Vagina (tissue), 2 donors: ENCODE measurements at regions not wholly inside any gene's neighbourhood (a gene's known extent, or its start where the extent isn't known, plus 50 kb on each side); places are given as distances from the start of the nearest gene placed in this dataset.

Experiments used
- DNase-seq, 2 donors: peaks; one replicate each; pipeline ENCODE4 v3.0.0-alpha.2; 2017; ENCODE audit errors: extremely low spot score in 2 of 2
- H3K27ac ChIP-seq: fragments of 200-600 bp; sonication (generic); one replicate; pipeline ENCODE4 v1.5.1; 2019
- H3K27me3 ChIP-seq: fragments of 200-600 bp; sonication (generic); one replicate; pipeline ENCODE4 v1.5.1; 2019
- H3K36me3 ChIP-seq, 2 donors: fragments of 200-600 bp; sonication (generic); one replicate each; pipeline ENCODE4 v1.5.1; 2017 to 2019
- H3K4me1 ChIP-seq: fragments of 200-600 bp; sonication (generic); one replicate; pipeline ENCODE4 v1.5.1; 2019
- H3K4me3 ChIP-seq, 2 donors: fragments of 200-600 bp; sonication (generic); 1 replicate in 1 of 2; 2 replicates in 1 of 2; pipeline ENCODE4 v1.5.1; 2016 to 2019
- H3K9me3 ChIP-seq: fragments of 200-600 bp; sonication (generic); one replicate; pipeline ENCODE4 v1.5.1; 2019
- POLR2A ChIP-seq, 2 donors: fragments of 450-650 bp; IDR thresholded peaks; one replicate each; pipeline ENCODE4 v1.6.1; 2017; ENCODE audit warnings: antibody characterized with exemption in 2 of 2, mild to moderate bottlenecking in 2 of 2, moderate library complexity in 2 of 2
- POLR2AphosphoS5 ChIP-seq, 2 donors: sonication (generic); formaldehyde crosslinking; IDR thresholded peaks; one replicate each; pipeline ENCODE4 v1.9.0; 2017; ENCODE audit warnings: antibody characterized with exemption in 2 of 2, mild to moderate bottlenecking in 2 of 2, low read depth in 1 of 2; ENCODE audit not compliant: insufficient read depth in 1 of 2
- intact Hi-C: fragments of 100-400 bp; cut with DNase I; formaldehyde crosslinking; loops from one replicate; pipeline ENCODE4 v1.15.1; 2023
- TF ChIP-seq, protein P1 (sequence below), 3 experiments: fragments of 450-650 bp in 2 of 3; fragments of 200-600 bp in 1 of 3; sonication (generic) in 1 of 3; IDR thresholded peaks; one replicate each; pipeline ENCODE4 v1.5.1; 2017 to 2019; ENCODE audit warnings: antibody characterized with exemption in 3 of 3, mild to moderate bottlenecking in 2 of 3, moderate library complexity in 2 of 3

DNA sequence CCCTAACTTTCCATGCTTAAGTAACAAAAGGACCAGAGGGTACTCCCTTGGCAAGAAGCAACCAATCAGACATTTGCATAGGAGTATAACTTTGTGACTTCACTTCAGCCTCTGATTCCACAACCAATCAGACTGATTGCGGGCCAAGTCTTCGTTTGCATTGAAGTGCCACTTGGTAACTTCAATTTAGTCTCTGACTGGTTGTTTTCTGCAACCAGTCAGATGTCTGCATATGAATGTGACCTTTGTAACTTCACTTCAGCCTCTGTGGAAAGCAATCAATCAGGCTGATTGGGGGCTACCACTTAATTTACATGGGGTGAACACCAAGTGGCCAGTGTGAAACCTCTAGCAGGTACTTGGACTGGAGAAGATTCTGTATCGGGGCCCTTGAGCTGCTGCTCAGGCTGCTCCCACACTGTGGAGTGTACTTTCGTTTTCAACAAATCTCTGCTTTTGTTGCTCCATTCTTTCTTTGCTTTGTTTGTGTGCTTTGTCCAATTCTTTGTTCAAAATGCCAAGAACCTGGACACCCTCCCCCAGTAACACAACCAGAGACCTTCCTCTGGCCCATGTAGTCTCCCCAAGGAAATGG is 241.5 kb downstream of the ACKR3 start:
- TF ChIP-seq POLR2AphosphoS5 (IDR thresholded peaks at IDR 0.05; ENCODE audit: insufficient read depth in 1 of 2, low read depth in 1 of 2) (no peak), POLR2A (IDR thresholded peaks at IDR 0.05) (no peak)
- TF ChIP-seq, protein P1, sequence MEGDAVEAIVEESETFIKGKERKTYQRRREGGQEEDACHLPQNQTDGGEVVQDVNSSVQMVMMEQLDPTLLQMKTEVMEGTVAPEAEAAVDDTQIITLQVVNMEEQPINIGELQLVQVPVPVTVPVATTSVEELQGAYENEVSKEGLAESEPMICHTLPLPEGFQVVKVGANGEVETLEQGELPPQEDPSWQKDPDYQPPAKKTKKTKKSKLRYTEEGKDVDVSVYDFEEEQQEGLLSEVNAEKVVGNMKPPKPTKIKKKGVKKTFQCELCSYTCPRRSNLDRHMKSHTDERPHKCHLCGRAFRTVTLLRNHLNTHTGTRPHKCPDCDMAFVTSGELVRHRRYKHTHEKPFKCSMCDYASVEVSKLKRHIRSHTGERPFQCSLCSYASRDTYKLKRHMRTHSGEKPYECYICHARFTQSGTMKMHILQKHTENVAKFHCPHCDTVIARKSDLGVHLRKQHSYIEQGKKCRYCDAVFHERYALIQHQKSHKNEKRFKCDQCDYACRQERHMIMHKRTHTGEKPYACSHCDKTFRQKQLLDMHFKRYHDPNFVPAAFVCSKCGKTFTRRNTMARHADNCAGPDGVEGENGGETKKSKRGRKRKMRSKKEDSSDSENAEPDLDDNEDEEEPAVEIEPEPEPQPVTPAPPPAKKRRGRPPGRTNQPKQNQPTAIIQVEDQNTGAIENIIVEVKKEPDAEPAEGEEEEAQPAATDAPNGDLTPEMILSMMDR (IDR thresholded peaks at IDR 0.05): no peak
- no peak for DNase-seq
- H3K9me3 ChIP-seq: no peaks in the 10 kb centered on the region
- H3K4me1 ChIP-seq: no peaks in the 10 kb centered on the region
- no peak overlapping the region for H3K27ac ChIP-seq
- no peaks in the 10 kb centered on the region for H3K27me3 ChIP-seq
- H3K4me3 ChIP-seq: no peak overlapping the region
- intact Hi-C loops: no loop called here
- H3K36me3 ChIP-seq: no peaks in the 10 kb centered on the region

DNA sequence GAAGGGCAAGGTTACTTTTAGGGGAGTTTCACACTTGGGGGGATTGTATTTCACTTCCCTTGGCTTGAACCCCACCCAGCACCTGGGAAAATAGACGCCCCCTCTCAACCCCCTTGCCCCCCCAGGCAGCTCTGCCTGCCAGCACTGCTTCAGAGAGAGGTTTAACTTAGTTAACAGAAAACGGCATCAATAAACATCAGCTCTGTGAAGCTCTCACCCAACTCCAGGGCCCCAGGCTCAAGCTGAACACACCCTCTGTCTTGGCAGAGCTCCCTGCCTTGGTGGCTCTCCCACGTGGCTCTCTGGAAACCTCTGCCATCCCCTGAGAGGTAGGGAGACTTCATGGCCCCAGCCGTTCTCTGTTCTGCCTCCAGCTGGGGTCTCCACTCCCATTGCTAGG is 244.1 kb downstream of the ACKR3 start:
- Histone ChIP-seq H3K27ac (no peak overlapping the region), H3K36me3 (no peaks in the 10 kb centered on the region), H3K9me3 (no peaks in the 10 kb centered on the region), H3K27me3 (no peaks in the 10 kb centered on the region), H3K4me3 (no peak overlapping the region), H3K4me1 (no peaks in the 10 kb centered on the region)
- intact Hi-C loops: no loop called here
- TF ChIP-seq, protein P1 (IDR thresholded peaks at IDR 0.05): no peak
- TF ChIP-seq POLR2A (IDR thresholded peaks at IDR 0.05) (no peak), POLR2AphosphoS5 (IDR thresholded peaks at IDR 0.05; ENCODE audit: insufficient read depth in 1 of 2, low read depth in 1 of 2) (no peak)
- DNase-seq: no peak

DNA sequence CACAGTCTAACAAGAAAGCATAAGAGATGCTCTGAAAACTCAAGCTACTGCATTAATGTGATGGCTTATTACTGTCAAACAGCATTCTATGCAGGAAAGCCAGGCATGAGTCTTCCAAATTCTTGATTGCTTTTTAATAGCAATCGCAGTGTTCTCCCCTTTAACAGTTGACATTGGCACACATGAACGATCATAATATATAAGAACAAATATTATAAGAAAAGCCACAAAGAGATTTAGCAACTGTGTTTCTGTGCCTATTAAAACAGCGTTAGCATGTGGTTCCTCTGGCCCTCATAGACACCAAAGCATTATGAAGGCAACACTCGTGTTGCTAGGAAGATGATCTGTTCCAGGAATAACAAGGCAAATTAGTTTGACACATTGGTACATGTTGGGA is 245.0 kb downstream of the ACKR3 start:
- Histone ChIP-seq H3K36me3 (no peaks in the 10 kb centered on the region), H3K27me3 (no peaks in the 10 kb centered on the region), H3K27ac (no peak overlapping the region), H3K9me3 (no peaks in the 10 kb centered on the region), H3K4me1 (no peaks in the 10 kb centered on the region), H3K4me3 (no peak overlapping the region)
- no peak for DNase-seq
- TF ChIP-seq POLR2AphosphoS5 (IDR thresholded peaks at IDR 0.05; ENCODE audit: insufficient read depth in 1 of 2, low read depth in 1 of 2) (no peak), POLR2A (IDR thresholded peaks at IDR 0.05) (no peak)
- TF ChIP-seq, protein P1 (IDR thresholded peaks at IDR 0.05): no peak
- intact Hi-C loops: no loop called here

DNA sequence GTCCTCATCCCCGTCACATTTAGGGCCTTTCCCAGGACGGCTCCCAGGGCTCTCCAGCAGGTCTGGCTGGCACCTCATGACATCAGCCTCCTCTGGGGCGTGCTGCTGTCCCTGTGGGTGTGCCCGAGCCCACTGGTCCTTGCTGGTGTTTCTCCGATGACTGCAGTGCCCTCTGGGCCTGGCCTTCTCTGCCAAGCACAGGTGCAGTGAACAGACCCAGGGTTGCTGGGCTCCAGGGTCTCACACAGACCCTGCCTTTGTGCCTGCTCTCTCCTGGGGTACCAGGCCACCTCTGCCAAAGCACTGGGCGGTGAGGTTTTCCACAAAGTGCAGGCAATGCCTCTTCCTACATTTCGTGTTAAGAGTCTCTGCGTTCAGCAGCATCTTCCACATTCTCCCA is 246.1 kb downstream of the ACKR3 start:
- no peak overlapping the region for H3K27ac ChIP-seq
- no peaks in the 10 kb centered on the region for H3K4me1 ChIP-seq
- intact Hi-C loops: no loop called here
- DNase-seq: peak in 1 of 2 donors; percentile 76
- H3K9me3 ChIP-seq: no peaks in the 10 kb centered on the region
- H3K36me3 ChIP-seq: no peaks in the 10 kb centered on the region
- H3K4me3 ChIP-seq: no peak overlapping the region
- no peaks in the 10 kb centered on the region for H3K27me3 ChIP-seq
- no peak for TF ChIP-seq POLR2AphosphoS5 (IDR thresholded peaks at IDR 0.05; ENCODE audit: insufficient read depth in 1 of 2, low read depth in 1 of 2)
- TF ChIP-seq POLR2A (IDR thresholded peaks at IDR 0.05): no peak
- TF ChIP-seq, protein P1 (IDR thresholded peaks at IDR 0.05): no peak

DNA sequence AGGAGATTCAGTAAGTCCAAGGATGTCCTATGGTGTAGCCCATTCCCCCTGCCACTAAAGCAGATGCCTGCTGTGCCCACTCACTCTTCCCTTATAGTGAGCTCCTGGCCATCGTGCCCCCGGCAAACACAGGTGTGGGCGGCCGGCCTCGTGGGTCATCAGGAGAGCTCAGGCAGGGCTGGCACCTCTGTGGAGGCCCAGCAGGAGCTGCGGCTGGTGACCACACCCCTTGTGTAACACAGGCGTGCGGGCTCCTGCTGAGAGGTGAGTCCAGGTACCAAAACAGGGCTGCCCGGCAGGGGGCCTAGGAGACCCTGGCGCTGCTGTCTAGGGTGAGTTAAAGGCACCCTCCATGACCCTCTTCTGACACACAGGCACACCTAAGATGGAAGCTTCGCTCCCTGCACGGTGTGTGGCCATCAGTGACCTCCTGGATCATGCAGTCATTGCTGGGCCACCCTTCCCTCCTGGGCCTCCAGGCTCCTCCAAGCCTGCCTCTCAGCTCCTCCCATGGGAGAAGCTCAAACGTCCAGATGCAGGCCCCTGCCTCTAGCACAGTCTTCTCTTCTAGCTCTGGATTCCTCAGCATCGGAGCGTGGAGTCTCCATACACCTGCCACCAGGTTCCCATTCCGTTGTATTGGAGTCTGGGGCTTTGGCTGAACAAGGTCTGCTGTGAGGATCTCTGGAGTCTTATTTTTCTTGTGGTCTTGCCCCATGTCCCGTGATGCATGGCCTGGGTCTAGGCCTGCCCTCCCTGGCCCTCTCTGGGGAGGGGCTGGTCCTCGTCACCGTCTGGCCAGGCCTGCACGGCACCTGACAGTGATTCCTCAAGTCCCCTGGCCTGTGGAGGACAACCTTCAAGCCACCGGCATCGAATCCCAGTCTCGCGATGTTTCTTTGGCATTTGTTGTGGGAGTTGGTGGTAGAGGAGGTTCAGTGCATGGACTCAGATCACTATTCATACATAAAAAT is 246.9 kb downstream of the ACKR3 start:
- no peaks in the 10 kb centered on the region for H3K4me1 ChIP-seq
- H3K27ac ChIP-seq: no peak overlapping the region
- intact Hi-C loops: no loop called here
- peak; percentile 79 to 81 for DNase-seq
- H3K36me3 ChIP-seq: no peaks in the 10 kb centered on the region
- no peaks in the 10 kb centered on the region for H3K9me3 ChIP-seq
- no peaks in the 10 kb centered on the region for H3K27me3 ChIP-seq
- TF ChIP-seq POLR2AphosphoS5 (IDR thresholded peaks at IDR 0.05; ENCODE audit: insufficient read depth in 1 of 2, low read depth in 1 of 2) (no peak), POLR2A (IDR thresholded peaks at IDR 0.05) (no peak)
- TF ChIP-seq, protein P1 (IDR thresholded peaks at IDR 0.05): no peak
- H3K4me3 ChIP-seq: no peak overlapping the region
